ENCODE measurements at regions not wholly inside any gene's neighbourhood (a gene's known extent, or its start where the extent isn't known, plus 50 kb on each side); places are given as distances from the start of the nearest gene placed in this dataset.

GRCh38 chr4:27176400-27176799 lies 315.8 kb downstream of the STIM2 start:
- no peaks in the 10 kb centered on the region for H3K9me3 ChIP-seq
- DNase-seq: no peak
- no peaks in the 10 kb centered on the region for H3K36me3 ChIP-seq
- H3K4me1 ChIP-seq: no peaks in the 10 kb centered on the region
- 64 to 69% methylated on average over 3 of the region's 3 CpGs for WGBS, 2 donors
- H3K27ac ChIP-seq: no peak overlapping the region
- TF ChIP-seq CTCF (IDR thresholded peaks at IDR 0.05) (peak in 1 of 6 experiments; percentile 12), EP300 (IDR thresholded peaks at IDR 0.05) (no peak)
- no peak overlapping the region for H3K4me3 ChIP-seq
- no peaks in the 10 kb centered on the region for H3K27me3 ChIP-seq
- peak in 1 of 2 donors; percentile 80 for ATAC-seq (ENCODE audit: low FRiP score in 2 of 2)

GRCh38 chr4:27176881-27177280 lies 316.2 kb downstream of the STIM2 start:
- TF ChIP-seq POLR2A (IDR thresholded peaks at IDR 0.05) (no peak), CTCF (IDR thresholded peaks at IDR 0.05) (no peak), POLR2AphosphoS5 (IDR thresholded peaks at IDR 0.05) (no peak), EP300 (IDR thresholded peaks at IDR 0.05) (no peak)
- Histone ChIP-seq H3K27me3 (no peaks in the 10 kb centered on the region), H3K9me3 (no peaks in the 10 kb centered on the region), H3K4me3 (no peak overlapping the region), H3K27ac (no peak overlapping the region), H3K36me3 (no peaks in the 10 kb centered on the region), H3K4me1 (no peaks in the 10 kb centered on the region)
- WGBS, 2 donors: 25 to 64% methylated on average over 2 of the region's 2 CpGs
- DNase-seq (no peak), ATAC-seq (ENCODE audit: low FRiP score in 2 of 2) (no peak)

- Histone ChIP-seq H3K9me3 (no peaks in the 10 kb centered on the region), H3K4me3 (no peak overlapping the region), H3K27me3 (no peaks in the 10 kb centered on the region), H3K4me1 (no peaks in the 10 kb centered on the region), H3K36me3 (no peaks in the 10 kb centered on the region), H3K27ac (no peak overlapping the region)
- WGBS, 2 donors: 40 to 42% methylated on average over 2 of the region's 2 CpGs
- DNase-seq (no peak), ATAC-seq (ENCODE audit: low FRiP score in 2 of 2) (no peak)
- TF ChIP-seq EP300 (IDR thresholded peaks at IDR 0.05) (no peak), CTCF (IDR thresholded peaks at IDR 0.05) (no peak)
Observed at GRCh38 chr4:27178061-27178460, 317.4 kb downstream of the STIM2 start.

- TF ChIP-seq POLR2AphosphoS5 (IDR thresholded peaks at IDR 0.05) (no peak), CTCF (IDR thresholded peaks at IDR 0.05) (no peak), EP300 (IDR thresholded peaks at IDR 0.05) (no peak), POLR2A (IDR thresholded peaks at IDR 0.05) (no peak)
- Histone ChIP-seq H3K4me1 (no peaks in the 10 kb centered on the region), H3K27ac (no peak overlapping the region), H3K4me3 (no peak overlapping the region), H3K27me3 (no peaks in the 10 kb centered on the region), H3K9me3 (no peaks in the 10 kb centered on the region), H3K36me3 (no peaks in the 10 kb centered on the region)
- DNase-seq (no peak), ATAC-seq (ENCODE audit: low FRiP score in 2 of 2) (no peak)
- WGBS, 2 donors: 34 to 47% methylated on average over 4 of the region's 4 CpGs
Observed at GRCh38 chr4:27181693-27182092, 321.1 kb downstream of the STIM2 start.

GRCh38 chr4:27182211-27182610 lies 321.6 kb downstream of the STIM2 start:
- H3K9me3 ChIP-seq: no peaks in the 10 kb centered on the region
- H3K27me3 ChIP-seq: no peaks in the 10 kb centered on the region
- H3K4me1 ChIP-seq: no peaks in the 10 kb centered on the region
- no peak for DNase-seq
- TF ChIP-seq CTCF (IDR thresholded peaks at IDR 0.05) (no peak), EP300 (IDR thresholded peaks at IDR 0.05) (no peak), POLR2AphosphoS5 (IDR thresholded peaks at IDR 0.05) (no peak), POLR2A (IDR thresholded peaks at IDR 0.05) (no peak)
- 95 to 96% methylated on average over 2 of the region's 2 CpGs for WGBS, 2 donors
- no peak overlapping the region for H3K27ac ChIP-seq
- ATAC-seq (ENCODE audit: low FRiP score in 2 of 2): no peak
- H3K36me3 ChIP-seq: no peaks in the 10 kb centered on the region
- H3K4me3 ChIP-seq: no peak overlapping the region
